Suprapubic skin (tissue), 4 donors: ENCODE measurements at regions not wholly inside any gene's neighbourhood (a gene's known extent, or its start where the extent isn't known, plus 50 kb on each side); places are given as distances from the start of the nearest gene placed in this dataset.

Experiments used
- DNase-seq, 2 donors: peaks; one replicate each; pipeline ENCODE4 v3.0.0-alpha.2; 2019; ENCODE audit warnings: low spot score in 2 of 2
- H3K27ac ChIP-seq: fragments of 200-600 bp; sonication (generic); one replicate; pipeline ENCODE4 v1.5.1; 2019
- H3K27me3 ChIP-seq: fragments of 200-600 bp; sonication (generic); one replicate; pipeline ENCODE4 v1.5.1; 2019
- H3K36me3 ChIP-seq: fragments of 200-600 bp; sonication (generic); one replicate; pipeline ENCODE4 v1.5.1; 2019
- H3K4me1 ChIP-seq: fragments of 200-600 bp; sonication (generic); one replicate; pipeline ENCODE4 v1.5.1; 2019
- H3K4me3 ChIP-seq: fragments of 200-600 bp; sonication (generic); one replicate; pipeline ENCODE4 v1.5.1; 2019; ENCODE audit warnings: mild to moderate bottlenecking
- H3K9me3 ChIP-seq: fragments of 200-600 bp; sonication (generic); one replicate; pipeline ENCODE4 v1.5.1; 2019
- EP300 ChIP-seq: sonication (generic); formaldehyde crosslinking; IDR thresholded peaks from one replicate; pipeline ENCODE4 v1.6.1; 2017; ENCODE audit warnings: antibody characterized with exemption
- POLR2A ChIP-seq, 2 donors: fragments of 450-650 bp; IDR thresholded peaks; one replicate each; pipeline ENCODE4 v1.6.1; 2017; ENCODE audit warnings: antibody characterized with exemption in 2 of 2, mild to moderate bottlenecking in 2 of 2, moderate library complexity in 2 of 2
- POLR2AphosphoS5 ChIP-seq, 3 donors: sonication (generic); formaldehyde crosslinking; IDR thresholded peaks; one replicate each; pipeline ENCODE4 v1.6.1; 2017; ENCODE audit warnings: antibody characterized with exemption in 3 of 3
- WGBS: methylation state at CpG from one replicate; pipeline ENCODE4 v1.1.5; 2018; 5-methylcytosine and 5-hydroxymethylcytosine counted together
- TF ChIP-seq, protein P1 (sequence below), 2 donors: fragments of 200-600 bp in 1 of 2; fragments of 450-650 bp in 1 of 2; sonication (generic) in 1 of 2; IDR thresholded peaks; one replicate each; pipeline ENCODE4 v1.5.1; 2016 to 2019; ENCODE audit warnings: antibody characterized with exemption in 2 of 2, mild to moderate bottlenecking in 1 of 2, moderate library complexity in 1 of 2

DNA sequence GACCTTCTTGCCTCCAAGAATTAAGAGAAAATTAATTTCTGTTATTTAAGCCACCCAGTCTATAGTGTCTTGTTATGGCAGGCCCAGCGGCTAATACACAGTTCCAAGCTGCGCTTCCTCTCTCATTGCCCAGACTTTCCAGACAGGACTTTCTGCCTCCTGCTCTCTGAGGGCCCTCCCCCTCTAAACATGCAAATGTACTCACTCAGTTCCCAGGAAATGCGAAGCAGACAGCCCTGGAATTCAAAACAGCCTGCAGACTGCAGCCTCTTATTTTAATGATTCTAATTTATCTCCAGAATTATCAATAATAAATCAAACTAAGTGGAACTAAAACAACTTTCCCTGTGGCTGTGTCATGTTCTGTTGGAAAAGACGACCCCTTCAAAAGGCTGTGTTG, 115.5 kb upstream of the ISX start:
- WGBS, result 10% methylated on average over 4 of the region's 4 CpGs
- Histone ChIP-seq H3K9me3 (no peaks in the 10 kb centered on the region), H3K4me3 (no peak overlapping the region), H3K36me3 (no peaks in the 10 kb centered on the region), H3K27me3 (no peaks in the 10 kb centered on the region), H3K4me1 (peaks cover 4% of the 10 kb centered on the region), H3K27ac (no peak overlapping the region)
- DNase-seq, result no peak
- TF ChIP-seq POLR2A (IDR thresholded peaks at IDR 0.05) (no peak), POLR2AphosphoS5 (IDR thresholded peaks at IDR 0.05) (no peak), EP300 (no peak)
- TF ChIP-seq, protein P1, sequence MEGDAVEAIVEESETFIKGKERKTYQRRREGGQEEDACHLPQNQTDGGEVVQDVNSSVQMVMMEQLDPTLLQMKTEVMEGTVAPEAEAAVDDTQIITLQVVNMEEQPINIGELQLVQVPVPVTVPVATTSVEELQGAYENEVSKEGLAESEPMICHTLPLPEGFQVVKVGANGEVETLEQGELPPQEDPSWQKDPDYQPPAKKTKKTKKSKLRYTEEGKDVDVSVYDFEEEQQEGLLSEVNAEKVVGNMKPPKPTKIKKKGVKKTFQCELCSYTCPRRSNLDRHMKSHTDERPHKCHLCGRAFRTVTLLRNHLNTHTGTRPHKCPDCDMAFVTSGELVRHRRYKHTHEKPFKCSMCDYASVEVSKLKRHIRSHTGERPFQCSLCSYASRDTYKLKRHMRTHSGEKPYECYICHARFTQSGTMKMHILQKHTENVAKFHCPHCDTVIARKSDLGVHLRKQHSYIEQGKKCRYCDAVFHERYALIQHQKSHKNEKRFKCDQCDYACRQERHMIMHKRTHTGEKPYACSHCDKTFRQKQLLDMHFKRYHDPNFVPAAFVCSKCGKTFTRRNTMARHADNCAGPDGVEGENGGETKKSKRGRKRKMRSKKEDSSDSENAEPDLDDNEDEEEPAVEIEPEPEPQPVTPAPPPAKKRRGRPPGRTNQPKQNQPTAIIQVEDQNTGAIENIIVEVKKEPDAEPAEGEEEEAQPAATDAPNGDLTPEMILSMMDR (IDR thresholded peaks at IDR 0.05), result no peak

DNA sequence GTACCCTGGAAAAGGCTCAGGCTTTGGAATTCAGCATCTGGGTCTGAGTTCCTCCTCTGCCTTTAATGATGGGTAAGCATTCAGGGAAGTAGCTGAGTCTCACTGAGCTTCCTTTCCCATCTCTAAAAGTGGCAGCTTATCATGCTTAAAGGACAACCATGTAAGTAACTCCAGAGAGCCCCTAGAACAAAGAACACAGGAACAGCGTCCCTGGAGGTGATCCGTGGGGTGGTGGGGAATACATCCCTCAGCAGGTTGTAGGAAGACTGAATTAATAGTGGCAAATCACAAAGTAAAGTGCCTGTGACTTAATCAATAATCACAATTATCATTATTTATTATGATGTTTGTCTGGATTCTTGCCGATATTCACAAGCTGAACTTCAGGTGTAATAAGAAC, 114.7 kb upstream of the ISX start:
- DNase-seq, result no peak
- Histone ChIP-seq H3K27ac (no peak overlapping the region), H3K27me3 (no peaks in the 10 kb centered on the region), H3K4me1 (peaks cover 4% of the 10 kb centered on the region), H3K9me3 (no peaks in the 10 kb centered on the region), H3K4me3 (no peak overlapping the region), H3K36me3 (no peaks in the 10 kb centered on the region)
- 82% methylated on average over 3 of the region's 3 CpGs for WGBS
- no peak for TF ChIP-seq POLR2AphosphoS5 (IDR thresholded peaks at IDR 0.05)
- TF ChIP-seq POLR2A (IDR thresholded peaks at IDR 0.05), result no peak
- TF ChIP-seq, protein P1 (IDR thresholded peaks at IDR 0.05), result no peak
- no peak for TF ChIP-seq EP300

DNA sequence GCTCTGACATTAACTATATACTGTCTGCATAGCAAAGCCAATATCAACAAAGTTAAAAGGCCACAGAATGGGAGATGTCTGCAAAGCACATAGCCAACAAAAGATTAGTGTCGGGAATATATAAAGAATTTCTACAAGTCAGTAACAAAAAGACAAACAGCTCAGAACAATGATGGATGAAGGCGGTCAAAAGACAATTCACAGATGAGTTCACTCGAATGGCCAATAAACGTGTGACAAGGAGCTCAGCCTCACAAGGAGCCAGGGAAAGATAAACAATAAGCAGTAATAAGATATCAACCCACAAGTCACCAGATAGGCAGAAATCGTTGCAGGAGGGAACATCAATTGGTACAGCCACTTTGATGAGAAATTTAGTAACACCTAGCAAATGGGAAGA, 106.0 kb upstream of the ISX start:
- Histone ChIP-seq H3K27me3 (peaks cover 6% of the 10 kb centered on the region), H3K4me3 (no peak overlapping the region), H3K9me3 (no peaks in the 10 kb centered on the region), H3K27ac (no peak overlapping the region), H3K36me3 (no peaks in the 10 kb centered on the region), H3K4me1 (no peaks in the 10 kb centered on the region)
- no peak for DNase-seq
- whole genome bisulfite sequencing, result 69% methylated on average over 5 of the region's 5 CpGs
- TF ChIP-seq POLR2AphosphoS5 (IDR thresholded peaks at IDR 0.05) (no peak), EP300 (no peak), POLR2A (IDR thresholded peaks at IDR 0.05) (no peak)
- TF ChIP-seq, protein P1 (IDR thresholded peaks at IDR 0.05), result no peak

GRCh38 chr22:34966980-34967565, 98.9 kb upstream of the ISX start:
- H3K4me1 ChIP-seq, result no peaks in the 10 kb centered on the region
- WGBS, result 69% methylated on average over 4 of the region's 4 CpGs
- H3K27ac ChIP-seq, result no peak overlapping the region
- no peaks in the 10 kb centered on the region for H3K27me3 ChIP-seq
- no peak for DNase-seq
- H3K9me3 ChIP-seq, result no peaks in the 10 kb centered on the region
- no peak overlapping the region for H3K4me3 ChIP-seq
- H3K36me3 ChIP-seq, result no peaks in the 10 kb centered on the region
- TF ChIP-seq EP300, result no peak
- no peak for TF ChIP-seq POLR2A (IDR thresholded peaks at IDR 0.05)
- no peak for TF ChIP-seq POLR2AphosphoS5 (IDR thresholded peaks at IDR 0.05)
- TF ChIP-seq, protein P1 (IDR thresholded peaks at IDR 0.05), result no peak

GRCh38 chr22:34969001-34969790, 96.8 kb upstream of the ISX start:
- H3K27ac ChIP-seq, result no peak overlapping the region
- WGBS, result 76% methylated on average over 15 of the region's 15 CpGs

More at GRCh38 chr22:34969001-34969790, 96.8 kb upstream of the ISX start:
- no peak for DNase-seq
- Histone ChIP-seq H3K4me1 (no peaks in the 10 kb centered on the region), H3K9me3 (no peaks in the 10 kb centered on the region), H3K36me3 (no peaks in the 10 kb centered on the region), H3K4me3 (no peak overlapping the region), H3K27me3 (no peaks in the 10 kb centered on the region)
- no peak for TF ChIP-seq EP300
- TF ChIP-seq, protein P1 (IDR thresholded peaks at IDR 0.05), result no peak
- no peak for TF ChIP-seq POLR2AphosphoS5 (IDR thresholded peaks at IDR 0.05)
- no peak for TF ChIP-seq POLR2A (IDR thresholded peaks at IDR 0.05)
